ENCODE measurements at regions not wholly inside any gene's neighbourhood (a gene's known extent, or its start where the extent isn't known, plus 50 kb on each side); places are given as distances from the start of the nearest gene placed in this dataset.

- no peak for DNase-seq
These were observed 154.0 kb upstream of the AFDN start for GRCh38 chr6:167672738-167673137.

- no peak for DNase-seq
These were observed 152.8 kb upstream of the AFDN start for GRCh38 chr6:167673946-167674345.

DNA sequence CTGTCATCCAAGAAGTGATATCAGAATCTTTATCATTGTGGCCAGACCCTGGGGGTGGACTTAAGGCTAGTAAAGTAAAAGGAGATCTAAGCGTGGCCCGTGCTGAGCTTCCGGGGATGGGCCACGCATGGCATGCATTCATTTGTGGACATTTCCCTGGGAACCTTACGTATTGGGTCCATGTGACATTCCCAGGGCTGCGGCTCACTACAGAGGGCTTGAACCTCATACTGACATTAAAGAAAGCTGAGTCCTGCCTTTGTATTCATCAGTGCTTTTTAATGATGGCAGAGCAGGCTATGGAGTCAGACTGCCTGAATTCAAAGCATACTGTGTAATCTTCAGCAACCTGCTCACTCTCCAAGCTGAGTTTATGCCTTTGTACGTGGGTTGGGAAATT is 152.2 kb upstream of the AFDN start:
- no peak for DNase-seq

- no peak for DNase-seq
These were observed 150.6 kb upstream of the AFDN start for GRCh38 chr6:167676000-167676665.

GRCh38 chr6:167676666-167677421 is 149.9 kb upstream of the AFDN start:
- DNase-seq, result peak in 9 of 58 donors; percentile 20 to 60 (median 44)

DNA sequence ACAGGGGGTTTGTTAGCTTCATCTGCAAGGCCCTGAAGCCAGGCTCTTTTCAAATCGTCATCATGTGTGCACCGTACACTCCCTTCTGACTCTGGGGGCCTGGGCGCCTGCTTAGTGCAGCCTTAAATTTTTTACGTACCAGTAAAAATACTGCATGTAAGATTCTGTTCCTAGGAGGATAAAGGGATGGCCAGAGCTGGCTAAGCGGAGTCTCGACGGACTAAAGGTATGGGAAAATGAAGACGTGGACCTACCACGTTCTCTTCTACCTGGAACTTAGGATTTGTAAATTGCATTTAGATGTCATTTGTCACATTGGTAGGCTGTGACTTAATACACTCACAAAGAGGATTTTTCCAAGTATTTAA is 149.3 kb upstream of the AFDN start:
- DNase-seq, result no peak

GRCh38 chr6:167678102-167679101 is 148.3 kb upstream of the AFDN start:
- peak in 52 of 58 donors; percentile 30 to 83 (median 60) for DNase-seq

DNA sequence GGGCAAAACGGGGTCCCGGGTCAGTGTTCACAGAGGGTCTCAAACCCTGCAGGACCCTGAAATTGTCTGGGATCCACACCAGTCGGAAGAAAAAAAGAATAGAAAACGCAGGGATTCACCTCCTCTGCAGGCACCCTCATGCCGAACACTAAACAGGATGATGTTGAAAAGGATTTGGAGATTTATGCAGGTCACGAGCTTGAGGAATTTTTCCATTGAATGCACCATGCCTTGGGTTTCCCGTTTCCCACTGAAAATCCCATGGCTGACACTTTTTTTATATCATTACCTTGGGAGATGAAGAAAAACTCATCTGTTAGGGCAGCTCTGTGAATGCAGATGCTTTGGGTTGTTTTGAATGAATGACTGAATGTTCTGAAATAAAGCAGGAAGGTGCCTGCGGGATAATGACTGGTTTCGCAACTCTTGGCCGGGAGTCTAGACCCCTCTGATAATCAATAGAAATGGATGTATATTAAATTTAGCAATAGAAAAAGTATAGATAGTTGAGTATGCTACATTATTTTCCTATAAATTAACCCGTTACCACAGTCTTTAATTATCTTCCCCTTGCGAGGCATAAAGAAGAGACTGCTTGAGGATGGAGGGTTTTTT is 147.5 kb upstream of the AFDN start:
- no peak for DNase-seq

DNA sequence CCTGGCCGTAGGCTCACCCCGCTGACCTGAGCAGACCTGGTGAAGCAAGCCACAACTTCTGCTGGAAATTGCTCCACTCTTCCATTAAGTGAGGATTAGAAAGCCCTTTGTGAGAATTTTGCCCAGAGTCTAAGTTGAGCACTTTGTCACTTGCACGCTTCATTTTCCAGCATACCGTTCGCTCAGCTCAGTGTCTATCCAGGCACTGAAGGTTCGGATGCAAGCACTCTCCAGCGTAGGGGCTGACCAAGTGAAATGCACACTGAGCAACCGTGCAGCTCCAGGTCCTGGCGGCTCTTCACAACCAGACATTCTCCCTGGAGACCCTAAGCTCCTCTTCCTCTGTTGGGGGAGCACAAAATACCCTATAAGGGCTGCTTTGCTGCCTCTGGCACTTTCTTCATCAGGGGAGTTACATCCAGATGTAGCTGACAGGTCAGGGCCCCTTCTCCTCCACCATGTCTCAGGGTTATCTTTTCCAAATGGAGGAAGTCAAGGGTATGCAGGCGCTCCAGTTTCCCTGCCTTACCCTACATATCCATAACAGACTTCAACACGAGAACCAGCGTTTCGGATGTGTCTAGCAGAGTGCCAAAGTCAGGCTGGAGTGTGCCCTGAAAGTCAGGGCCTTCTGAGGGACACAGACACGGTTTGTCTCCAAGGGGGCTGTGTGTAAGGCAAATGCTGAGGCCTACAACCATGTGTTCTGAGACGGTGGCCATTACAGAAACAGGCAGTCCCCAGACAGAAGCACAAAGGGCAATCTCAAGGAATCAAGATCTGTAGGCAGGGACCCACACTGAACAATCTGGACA is 146.7 kb upstream of the AFDN start:
- DNase-seq, result no peak

GRCh38 chr6:167680605-167681149 is 146.0 kb upstream of the AFDN start:
- DNase-seq, result no peak

DNA sequence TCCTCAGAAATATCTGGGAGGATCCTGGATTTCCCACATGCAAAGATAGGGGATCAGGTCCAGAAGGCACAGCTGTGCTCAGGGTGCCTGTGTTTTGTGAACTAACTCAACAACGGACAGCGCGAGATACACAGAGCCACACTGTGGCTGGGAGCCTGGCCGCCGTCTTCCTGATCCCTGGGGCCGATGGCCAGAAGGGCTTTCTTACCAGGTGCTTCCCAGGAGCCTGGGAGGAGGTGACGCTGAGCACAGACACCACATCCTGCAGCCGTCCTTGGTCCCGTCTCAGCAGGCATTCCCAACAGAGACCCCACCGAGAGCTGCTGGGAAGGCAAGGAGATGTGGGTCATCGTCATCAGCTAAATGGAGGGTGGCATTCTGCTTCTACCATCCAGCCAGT is 144.6 kb upstream of the AFDN start:
- no peak for DNase-seq

DNA sequence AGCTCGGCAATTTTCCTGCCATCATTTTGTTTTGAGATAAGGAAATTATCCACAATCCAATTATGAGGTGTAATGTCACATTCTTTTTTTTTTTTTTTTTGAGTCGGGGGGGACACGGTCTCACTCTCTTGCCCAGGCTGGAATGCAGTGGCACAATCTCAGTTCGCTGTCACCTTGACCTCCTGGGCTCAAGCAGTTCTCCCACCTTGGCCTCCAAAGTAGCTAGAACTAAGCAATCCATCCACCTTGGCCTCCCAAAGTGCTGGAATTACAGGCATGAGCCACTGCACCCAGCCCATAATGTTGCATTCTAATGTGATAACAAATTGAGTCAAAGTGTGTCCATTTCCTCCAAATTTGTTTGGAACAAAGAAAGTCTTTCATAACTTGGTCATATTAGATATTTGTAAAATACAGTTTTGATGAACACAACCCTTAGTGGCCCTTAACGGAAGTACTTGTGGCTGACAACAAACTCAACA is 144.1 kb upstream of the AFDN start:
- no peak for DNase-seq

- DNase-seq, result peak in 54 of 58 donors; percentile 24 to 95 (median 74)
These were observed 143.5 kb upstream of the AFDN start for GRCh38 chr6:167683028-167683862.

DNA sequence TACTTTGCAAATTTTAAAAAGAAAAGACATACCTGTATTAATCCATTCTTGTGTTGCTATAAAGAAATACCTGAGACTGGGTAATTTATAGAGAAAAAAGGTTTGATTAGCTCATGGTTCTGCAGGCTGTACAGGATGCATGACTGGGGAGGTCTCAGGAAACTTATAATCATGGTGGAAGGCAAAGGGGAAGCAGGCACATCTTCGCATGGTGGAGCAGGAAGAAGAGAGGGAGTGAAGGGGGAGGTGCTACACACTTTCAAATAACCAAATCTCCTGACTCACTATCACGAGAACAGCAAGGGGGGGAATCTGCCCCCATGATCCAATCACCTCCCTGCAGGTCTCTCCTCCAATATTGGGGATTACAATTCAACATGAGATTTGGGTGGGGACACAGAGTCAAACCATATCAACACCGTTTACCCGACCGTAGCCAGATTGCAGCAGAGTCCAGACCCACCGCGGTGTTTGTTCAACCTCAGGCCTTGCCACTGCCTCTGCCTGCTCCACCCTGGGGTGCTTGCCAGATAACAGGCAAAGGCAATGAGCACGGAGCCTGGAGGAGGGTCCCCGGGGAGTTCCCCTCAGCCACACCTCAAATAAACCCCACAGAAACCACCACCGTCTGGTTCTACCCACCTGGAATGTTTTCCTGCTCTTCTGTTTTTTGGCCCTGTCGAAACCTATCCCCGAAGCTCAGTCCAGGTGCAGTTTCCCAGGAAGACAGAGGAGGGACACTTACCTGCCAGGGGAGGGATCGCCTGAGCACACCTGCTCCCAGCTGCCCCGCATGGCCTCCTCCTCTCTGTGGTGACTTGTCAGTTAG is 142.2 kb upstream of the AFDN start:
- no peak for DNase-seq

GRCh38 chr6:167685654-167686053 is 141.1 kb upstream of the AFDN start:
- no peak for DNase-seq

DNA sequence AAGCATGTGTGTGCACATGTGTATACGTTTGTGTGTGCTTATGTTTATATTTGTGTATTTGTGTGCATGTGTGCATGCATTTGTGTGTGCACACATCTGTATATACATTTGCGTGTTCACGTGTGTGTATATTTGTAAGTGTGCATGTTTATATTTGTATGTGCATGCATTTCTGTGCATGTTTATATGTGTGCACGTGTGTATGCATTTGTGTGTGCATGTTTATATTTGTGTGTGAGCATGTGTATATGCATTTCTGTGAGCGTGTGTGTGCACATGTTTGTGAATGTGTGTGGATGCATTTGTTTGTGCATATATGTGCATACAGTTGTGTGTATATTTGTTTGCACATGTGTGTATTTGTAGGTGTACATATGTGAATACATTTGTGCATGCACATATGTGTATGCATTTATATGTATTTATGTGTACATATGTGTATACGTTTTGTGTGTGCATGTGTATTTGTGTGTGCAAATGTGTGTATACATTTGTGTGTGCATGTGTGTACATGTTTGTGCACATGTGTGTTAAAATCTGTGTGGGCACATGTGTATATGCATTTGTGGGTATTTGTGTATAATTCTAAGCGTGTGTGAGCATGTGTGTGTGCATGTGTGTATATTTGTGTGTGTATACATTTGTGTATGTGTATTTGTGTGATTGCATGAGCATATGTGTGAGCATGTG is 140.4 kb upstream of the AFDN start:
- no peak for DNase-seq

DNA sequence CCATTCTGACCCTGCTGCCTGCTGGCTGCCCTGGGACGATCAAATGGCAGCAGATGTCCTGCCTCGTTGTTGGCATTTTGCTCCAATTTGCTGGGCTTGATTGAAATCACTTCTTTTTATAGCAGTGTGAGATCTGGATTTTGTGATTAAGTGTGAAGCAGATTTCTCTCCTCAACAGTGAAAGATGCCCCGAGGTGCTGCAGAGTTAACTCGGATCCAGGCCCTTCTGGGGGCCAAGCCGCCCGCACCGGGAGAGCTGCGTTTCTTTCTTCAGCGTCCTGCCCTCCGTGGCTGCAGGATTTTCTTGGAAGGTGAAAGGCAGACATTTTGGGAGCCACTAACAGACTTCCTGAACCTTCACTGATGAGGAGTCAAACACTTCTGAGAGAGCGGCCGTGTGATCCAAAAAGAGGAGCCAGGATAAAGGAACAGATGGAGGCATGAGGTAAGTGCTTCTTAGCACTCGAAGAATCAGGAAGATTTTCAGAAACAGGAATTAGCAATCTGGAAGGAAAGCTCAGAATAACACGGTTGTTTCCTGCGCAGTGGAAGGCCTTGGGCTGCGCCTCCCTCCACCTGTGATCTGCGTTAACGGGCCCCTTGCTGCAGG is 139.5 kb upstream of the AFDN start:
- peak in 2 of 58 donors; percentile 31 to 42 for DNase-seq

Measured in anterior cingulate cortex (tissue), 58 donors.